DND-41 (cell line): ENCODE measurements at regions not wholly inside any gene's neighbourhood (a gene's known extent, or its start where the extent isn't known, plus 50 kb on each side); places are given as distances from the start of the nearest gene placed in this dataset.

Source experiments
- ATAC-seq: fragments of 200-7000 bp; cut with Tn5 transposase; 3 replicates; pipeline ENCODE4 v1.9.1; 2021; ENCODE audit warnings: low read depth; ENCODE audit not compliant: insufficient read depth
- DNase-seq: peaks from one replicate; pipeline ENCODE4 v3.0.0-alpha.2; 2020
- H2AFZ ChIP-seq: 2 replicates; pipeline ENCODE4 v1.6.0; 2012; ENCODE audit warnings: low read depth, low read length
- H3K27ac ChIP-seq: 2 replicates; pipeline ENCODE4 v1.5.1; 2012; ENCODE audit warnings: low read length, inconsistent platforms
- H3K27me3 ChIP-seq: fragments of 200-600 bp; sonication (generic); 2 replicates; pipeline ENCODE4 v1.6.0; 2012; ENCODE audit warnings: low read length, mild to moderate bottlenecking, inconsistent platforms; ENCODE audit not compliant: insufficient read depth, poor library complexity
- H3K36me3 ChIP-seq: 2 replicates; pipeline ENCODE4 v1.5.1; 2012; ENCODE audit warnings: low read length, inconsistent platforms; ENCODE audit not compliant: insufficient read depth
- H3K4me1 ChIP-seq: 2 replicates; pipeline ENCODE4 v1.5.1; 2012; ENCODE audit warnings: mild to moderate bottlenecking, low read length; ENCODE audit not compliant: insufficient read depth
- H3K4me2 ChIP-seq: 2 replicates; pipeline ENCODE4 v1.6.0; 2012; ENCODE audit warnings: mild to moderate bottlenecking, moderate library complexity, low read length, inconsistent platforms; ENCODE audit not compliant: insufficient read depth
- H3K4me3 ChIP-seq, 2 experiments: fragments of 200-600 bp in 1 of 2; shearing (Covaris generic) in 1 of 2; 2 replicates each; pipeline ENCODE4 v1.5.1; 2012 to 2016; ENCODE audit warnings: inconsistent platforms in 2 of 2, low read length in 2 of 2, mild to moderate bottlenecking in 2 of 2, low read depth in 1 of 2, moderate library complexity in 1 of 2
- H3K79me2 ChIP-seq: 2 replicates; pipeline ENCODE4 v1.6.0; 2012; ENCODE audit warnings: low read length, inconsistent platforms; ENCODE audit not compliant: insufficient read depth
- H3K9ac ChIP-seq: 2 replicates; pipeline ENCODE4 v1.6.0; 2012; ENCODE audit warnings: low read depth, mild to moderate bottlenecking, inconsistent platforms, low read length, moderate library complexity
- H3K9me3 ChIP-seq: 2 replicates; pipeline ENCODE4 v1.5.1; 2012; ENCODE audit warnings: low read length, moderate library complexity, mild to moderate bottlenecking, inconsistent platforms; ENCODE audit not compliant: insufficient read depth, severe bottlenecking
- H4K20me1 ChIP-seq: 2 replicates; pipeline ENCODE4 v1.6.0; 2012; ENCODE audit warnings: low read length; ENCODE audit not compliant: insufficient read depth
- EZH2 ChIP-seq: IDR thresholded peaks from 3 replicates; pipeline ENCODE4 v1.6.1; 2012; ENCODE audit warnings: borderline replicate concordance, low read depth, mild to moderate bottlenecking, moderate library complexity, low read length, inconsistent platforms; ENCODE audit not compliant: severe bottlenecking
- TF ChIP-seq, protein P1 (sequence below): IDR thresholded peaks from 2 replicates; pipeline ENCODE4 v1.5.1; 2012; ENCODE audit warnings: borderline replicate concordance, low read length, moderate library complexity, mild to moderate bottlenecking; ENCODE audit not compliant: poor library complexity, severe bottlenecking; ENCODE audit errors: extremely low read depth

- H3K9ac ChIP-seq, result no peak overlapping the region
- H3K4me3 ChIP-seq, result no peak overlapping the region
Measured at GRCh38 chr11:134705858-134706257, 293.8 kb upstream of the B3GAT1 start.

GRCh38 chr11:134702827-134703226 is 290.8 kb upstream of the B3GAT1 start:
- ATAC-seq, result no peak
- peaks cover 5% of the 10 kb centered on the region for H3K9me3 ChIP-seq

More at GRCh38 chr11:134705858-134706257, 293.8 kb upstream of the B3GAT1 start:
- Histone ChIP-seq H3K36me3 (no peaks in the 10 kb centered on the region), H3K4me1 (0 out of 2 replicates have a peak, but pooled peaks cover 3% of the 10 kb centered on the region), H3K79me2 (no peaks in the 10 kb centered on the region), H4K20me1 (no peaks in the 10 kb centered on the region), H3K27me3 (no peaks in the 10 kb centered on the region), H3K4me2 (no peak overlapping the region), H3K27ac (no peak overlapping the region), H3K9me3 (peaks cover 5% of the 10 kb centered on the region), H2AFZ (no peak overlapping the region)
- TF ChIP-seq, protein P1, sequence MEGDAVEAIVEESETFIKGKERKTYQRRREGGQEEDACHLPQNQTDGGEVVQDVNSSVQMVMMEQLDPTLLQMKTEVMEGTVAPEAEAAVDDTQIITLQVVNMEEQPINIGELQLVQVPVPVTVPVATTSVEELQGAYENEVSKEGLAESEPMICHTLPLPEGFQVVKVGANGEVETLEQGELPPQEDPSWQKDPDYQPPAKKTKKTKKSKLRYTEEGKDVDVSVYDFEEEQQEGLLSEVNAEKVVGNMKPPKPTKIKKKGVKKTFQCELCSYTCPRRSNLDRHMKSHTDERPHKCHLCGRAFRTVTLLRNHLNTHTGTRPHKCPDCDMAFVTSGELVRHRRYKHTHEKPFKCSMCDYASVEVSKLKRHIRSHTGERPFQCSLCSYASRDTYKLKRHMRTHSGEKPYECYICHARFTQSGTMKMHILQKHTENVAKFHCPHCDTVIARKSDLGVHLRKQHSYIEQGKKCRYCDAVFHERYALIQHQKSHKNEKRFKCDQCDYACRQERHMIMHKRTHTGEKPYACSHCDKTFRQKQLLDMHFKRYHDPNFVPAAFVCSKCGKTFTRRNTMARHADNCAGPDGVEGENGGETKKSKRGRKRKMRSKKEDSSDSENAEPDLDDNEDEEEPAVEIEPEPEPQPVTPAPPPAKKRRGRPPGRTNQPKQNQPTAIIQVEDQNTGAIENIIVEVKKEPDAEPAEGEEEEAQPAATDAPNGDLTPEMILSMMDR, result no peak
- no peak for TF ChIP-seq EZH2
- no peak for ATAC-seq
- DNase-seq, result no peak

DNA sequence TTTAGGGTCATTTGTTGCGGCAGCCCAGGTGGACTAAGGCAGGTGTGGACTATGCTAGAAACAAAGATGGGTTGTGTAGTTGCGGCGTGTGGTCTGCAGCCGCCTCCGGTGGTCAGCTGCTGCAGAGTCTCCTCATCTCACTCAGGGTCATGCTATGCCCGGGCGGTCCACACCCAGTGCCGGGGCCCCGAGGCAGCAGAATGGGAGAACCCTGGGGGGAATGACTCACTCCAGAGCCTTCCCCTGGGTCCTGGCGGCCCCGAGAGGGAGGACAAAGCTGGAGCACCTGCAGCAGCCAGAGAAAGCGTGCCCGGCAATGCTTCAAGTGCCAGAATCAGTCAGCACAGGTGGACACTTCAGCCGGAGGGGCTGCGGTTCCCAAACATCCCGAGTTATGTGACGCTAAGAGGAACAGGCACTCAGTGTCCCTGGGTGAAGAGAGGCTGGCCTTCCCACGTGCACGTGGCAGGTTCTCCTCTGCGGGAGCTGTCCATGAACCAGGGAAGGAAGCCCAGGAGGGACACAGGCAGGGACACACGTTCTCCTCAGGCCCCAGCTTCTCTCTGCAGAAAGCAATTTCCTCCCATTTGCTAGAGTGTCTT is 289.6 kb upstream of the B3GAT1 start:
- H3K4me3 ChIP-seq, result no peak overlapping the region
- H3K4me1 ChIP-seq, result no peaks in the 10 kb centered on the region
- ATAC-seq (no peak), DNase-seq (no peak)
- no peaks in the 10 kb centered on the region for H3K36me3 ChIP-seq
- no peak overlapping the region for H3K4me2 ChIP-seq
- H4K20me1 ChIP-seq, result no peaks in the 10 kb centered on the region
- H3K27ac ChIP-seq, result no peak overlapping the region
- no peak for TF ChIP-seq EZH2
- TF ChIP-seq, protein P1, result no peak
- H2AFZ ChIP-seq, result no peak overlapping the region
- H3K27me3 ChIP-seq, result no peaks in the 10 kb centered on the region
- no peaks in the 10 kb centered on the region for H3K9me3 ChIP-seq
- no peak overlapping the region for H3K9ac ChIP-seq
- no peaks in the 10 kb centered on the region for H3K79me2 ChIP-seq

More at GRCh38 chr11:134702827-134703226, 290.8 kb upstream of the B3GAT1 start:
- H3K9ac ChIP-seq, result no peak overlapping the region
- H3K79me2 ChIP-seq, result no peaks in the 10 kb centered on the region
- no peak for TF ChIP-seq EZH2
- TF ChIP-seq, protein P1, result no peak
- H3K27me3 ChIP-seq, result no peaks in the 10 kb centered on the region
- H3K4me1 ChIP-seq, result 0 out of 2 replicates have a peak, but pooled peaks cover 3% of the 10 kb centered on the region
- H4K20me1 ChIP-seq, result no peaks in the 10 kb centered on the region
- no peak for DNase-seq
- no peaks in the 10 kb centered on the region for H3K36me3 ChIP-seq
- H3K4me2 ChIP-seq, result no peak overlapping the region
- H2AFZ ChIP-seq, result no peak overlapping the region
- H3K4me3 ChIP-seq, result no peak overlapping the region
- no peak overlapping the region for H3K27ac ChIP-seq
